H1 (cell line): ENCODE measurements at regions not wholly inside any gene's neighbourhood (a gene's known extent, or its start where the extent isn't known, plus 50 kb on each side); places are given as distances from the start of the nearest gene placed in this dataset.

ENCODE experiments used
- CTCF ChIA-PET: fragments of 300-600 bp; sonication (Branson Sonifier 250); formaldehyde crosslinking; loops from one replicate; lab custom pipeline; 2021; ENCODE audit not compliant: partially characterized antibody; lab: Charles Lee
- POLR2A ChIA-PET: fragments of 300-600 bp; sonication (Branson Sonifier 250); formaldehyde crosslinking; loops from one replicate; lab custom pipeline; 2021; ENCODE audit warnings: inconsistent platforms; ENCODE audit not compliant: partially characterized antibody; lab: Charles Lee
- DNase-seq, 2 experiments: peaks; one replicate each; pipeline versions ENCODE4 v3.0.0 to v3.0.0-alpha.2; 2010 to 2022; ENCODE audit warnings: low spot score in 2 of 2, low read depth in 1 of 2, mixed read lengths in 1 of 2
- FAIRE-seq: peaks from 2 replicates; lab custom pipeline; 2011; peaks lifted over from hg19 to GRCh38; lab: Jason Lieb, UNC
- H2AFZ ChIP-seq: 2 replicates; pipeline ENCODE4 v1.8.1; 2012; ENCODE audit warnings: low read length, inconsistent platforms
- H2AK5ac ChIP-seq: 2 replicates; pipeline ENCODE4 v1.6.1; 2013; ENCODE audit warnings: low read depth, low read length
- H2BK120ac ChIP-seq: replicated peaks from 2 replicates; pipeline ENCODE3; 2013; ENCODE audit warnings: low read depth, low read length, inconsistent platforms
- H2BK12ac ChIP-seq: 2 replicates; pipeline ENCODE4 v1.6.1; 2013; ENCODE audit warnings: low read depth, low read length
- H2BK15ac ChIP-seq: 2 replicates; pipeline ENCODE4 v1.6.1; 2013; ENCODE audit warnings: low read length
- H2BK20ac ChIP-seq: 2 replicates; pipeline ENCODE4 v1.6.1; 2013; ENCODE audit warnings: low read length
- H2BK5ac ChIP-seq: 2 replicates; pipeline ENCODE4 v1.6.1; 2013; ENCODE audit warnings: low read depth, low read length
- H3K14ac ChIP-seq: 2 replicates; pipeline ENCODE4 v1.6.1; 2013; ENCODE audit warnings: inconsistent platforms; ENCODE audit not compliant: insufficient read length
- H3K18ac ChIP-seq: 2 replicates; pipeline ENCODE4 v1.6.1; 2013; ENCODE audit warnings: low read length; ENCODE audit errors: extremely low read depth
- H3K23ac ChIP-seq: 2 replicates; pipeline ENCODE4 v1.6.1; 2013; ENCODE audit warnings: inconsistent platforms; ENCODE audit not compliant: insufficient read length
- H3K23me2 ChIP-seq: 2 replicates; pipeline ENCODE4 v1.6.1; 2013; ENCODE audit warnings: low read depth, low read length
- H3K27ac ChIP-seq: 2 replicates; pipeline ENCODE4 v1.6.1; 2011; ENCODE audit warnings: low read depth, low read length, inconsistent platforms
- H3K27me3 ChIP-seq, 4 experiments: replicated peaks in 1 of 4; 1 replicate in 1 of 4; 2 replicates in 3 of 4; pipeline versions ENCODE4 v1.6.1 to v1.8.1; 2011 to 2013; ENCODE audit warnings: low read length in 3 of 4, mild to moderate bottlenecking in 3 of 4, inconsistent platforms in 2 of 4, mixed read lengths in 2 of 4, moderate library complexity in 1 of 4; ENCODE audit not compliant: control insufficient read depth in 3 of 4, insufficient read depth in 3 of 4; ENCODE audit errors: extremely low read depth in 1 of 4
- H3K36me3 ChIP-seq, 4 experiments: 2 replicates each; pipeline versions ENCODE4 v1.6.1 to v1.8.1; 2011 to 2013; ENCODE audit warnings: mild to moderate bottlenecking in 4 of 4, low read length in 3 of 4, moderate library complexity in 2 of 4, control low read depth in 1 of 4, inconsistent platforms in 1 of 4; ENCODE audit not compliant: insufficient read depth in 4 of 4, control insufficient read depth in 2 of 4
- H3K4ac ChIP-seq: replicated peaks from 2 replicates; pipeline ENCODE3; 2013; ENCODE audit warnings: low read length, low read depth, mixed read lengths, inconsistent platforms; ENCODE audit not compliant: insufficient read length
- H3K4me1 ChIP-seq, 4 experiments: replicated peaks in 1 of 4; 1 replicate in 1 of 4; 2 replicates in 3 of 4; pipeline versions ENCODE4 v1.6.1 to v1.8.1; 2011 to 2013; ENCODE audit warnings: low read length in 3 of 4, inconsistent platforms in 2 of 4, mixed read lengths in 1 of 4; ENCODE audit not compliant: insufficient read depth in 4 of 4, control insufficient read depth in 3 of 4
- H3K4me2 ChIP-seq, 2 experiments: 2 replicates each; pipeline versions ENCODE4 v1.6.1 to v1.8.1; 2011 to 2013; ENCODE audit warnings: low read depth in 2 of 2, low read length in 2 of 2, control low read depth in 1 of 2, inconsistent platforms in 1 of 2, mild to moderate bottlenecking in 1 of 2; ENCODE audit not compliant: insufficient read depth in 1 of 2
- H3K4me3 ChIP-seq, 4 experiments: fragments of 200-600, 300-600 bp in 1 of 4; sonication (generic), shearing (Covaris generic), sonication (Bioruptor Twin) in 1 of 4; 2 replicates each; pipeline versions ENCODE4 v1.5.1 to v1.8.1; 2011 to 2016; ENCODE audit warnings: low read length in 4 of 4, low read depth in 3 of 4, control low read depth in 2 of 4, inconsistent platforms in 2 of 4, mild to moderate bottlenecking in 2 of 4, mixed read lengths in 1 of 4, moderate library complexity in 1 of 4; ENCODE audit not compliant: insufficient read depth in 2 of 4; ENCODE audit errors: extremely low read depth in 1 of 4
- H3K56ac ChIP-seq: replicated peaks from 2 replicates; pipeline ENCODE3; 2013; ENCODE audit warnings: low read depth, mild to moderate bottlenecking, mixed read lengths, low read length, inconsistent platforms; ENCODE audit not compliant: insufficient read length
- H3K79me1 ChIP-seq: 2 replicates; pipeline ENCODE4 v1.6.1; 2013; ENCODE audit warnings: low read depth, low read length, control low read depth
- H3K79me2 ChIP-seq, 2 experiments: 2 replicates each; pipeline versions ENCODE4 v1.6.1 to v1.8.1; 2012 to 2013; ENCODE audit warnings: low read length in 2 of 2, mild to moderate bottlenecking in 2 of 2, inconsistent platforms in 1 of 2; ENCODE audit not compliant: insufficient read depth in 2 of 2, control insufficient read depth in 1 of 2
- H3K9ac ChIP-seq, 4 experiments: replicated peaks in 1 of 4; 1 replicate in 1 of 4; 2 replicates in 3 of 4; pipeline versions ENCODE4 v1.6.1 to v1.8.1; 2011 to 2013; ENCODE audit warnings: low read depth in 3 of 4, low read length in 3 of 4, control low read depth in 2 of 4, mild to moderate bottlenecking in 2 of 4, moderate library complexity in 2 of 4, inconsistent platforms in 1 of 4; ENCODE audit errors: extremely low read depth in 1 of 4
- H3K9me3 ChIP-seq, 2 experiments: 2 replicates each; pipeline versions ENCODE4 v1.6.1 to v1.8.1; 2012 to 2013; ENCODE audit warnings: mild to moderate bottlenecking in 2 of 2, moderate library complexity in 2 of 2, control low read depth in 1 of 2, inconsistent platforms in 1 of 2, low read depth in 1 of 2, low read length in 1 of 2, mixed read lengths in 1 of 2; ENCODE audit not compliant: insufficient read depth in 2 of 2
- H4K20me1 ChIP-seq, 2 experiments: replicated peaks in 1 of 2; 2 replicates each; pipeline versions ENCODE3 to v1.8.1; 2011 to 2013; ENCODE audit warnings: inconsistent platforms in 2 of 2, low read length in 2 of 2, mild to moderate bottlenecking in 1 of 2; ENCODE audit not compliant: insufficient read depth in 2 of 2, control insufficient read depth in 1 of 2
- H4K5ac ChIP-seq: 2 replicates; pipeline ENCODE4 v1.6.1; 2013; ENCODE audit warnings: low read length, low read depth, mixed read lengths, inconsistent platforms; ENCODE audit not compliant: insufficient read length
- H4K8ac ChIP-seq: 2 replicates; pipeline ENCODE4 v1.8.0; 2013; ENCODE audit warnings: mild to moderate bottlenecking, moderate library complexity, low read length, inconsistent platforms; ENCODE audit not compliant: insufficient read depth; ENCODE audit errors: extremely low read depth
- H4K91ac ChIP-seq: replicated peaks from 2 replicates; pipeline ENCODE3; 2013; ENCODE audit warnings: low read length, mixed read lengths, inconsistent platforms; ENCODE audit not compliant: insufficient read length
- ASH2L ChIP-seq: fragments of 200-600, 300-600 bp; sonication (generic); IDR thresholded peaks from one replicate; pipeline ENCODE4 v1.7.1; 2017; ENCODE audit warnings: low read length
- BRCA1 ChIP-seq: IDR thresholded peaks from 2 replicates; pipeline ENCODE4 v1.6.1; 2012; ENCODE audit warnings: low read depth, low read length, improper control_type of control experiment
- CHD1 ChIP-seq: IDR thresholded peaks from 2 replicates; pipeline ENCODE4 v1.6.1; 2012; ENCODE audit warnings: low read depth, low read length, improper control_type of control experiment
- CTBP2 ChIP-seq: IDR thresholded peaks from 2 replicates; pipeline ENCODE4 v1.7.0; 2011; ENCODE audit warnings: borderline replicate concordance, mild to moderate bottlenecking, moderate library complexity, mixed read lengths, low read length; ENCODE audit not compliant: insufficient read depth, insufficient read length
- EGR1 ChIP-seq: IDR thresholded peaks from 2 replicates; pipeline ENCODE4 v1.6.1; 2011; ENCODE audit warnings: low read depth, low read length, borderline replicate concordance
- GABPA ChIP-seq: IDR thresholded peaks from 2 replicates; pipeline ENCODE4 v1.6.1; 2011; ENCODE audit warnings: mild to moderate bottlenecking, low read length, moderate library complexity, borderline replicate concordance; ENCODE audit not compliant: insufficient read depth
- HDAC2 ChIP-seq, 2 experiments: fragments of 300-600 bp in 1 of 2; sonication (generic) in 1 of 2; IDR thresholded peaks; 2 replicates each; pipeline ENCODE4 v1.6.1; 2011 to 2012; ENCODE audit warnings: low read depth in 2 of 2, low read length in 2 of 2, mild to moderate bottlenecking in 2 of 2, moderate library complexity in 2 of 2, borderline replicate concordance in 1 of 2, inconsistent platforms in 1 of 2
- KDM5A ChIP-seq: fragments of 200-600 bp; IDR thresholded peaks from 2 replicates; pipeline ENCODE4 v1.7.1; 2012; ENCODE audit warnings: mild to moderate bottlenecking, low read length, inconsistent platforms, mixed read lengths
- RFX5 ChIP-seq: IDR thresholded peaks from 2 replicates; pipeline ENCODE4 v1.6.1; 2011; ENCODE audit warnings: low read depth, low read length, improper control_type of control experiment, borderline replicate concordance
- SIRT6 ChIP-seq: IDR thresholded peaks from one replicate; pipeline ENCODE4 v1.7.1; 2012; ENCODE audit warnings: low read length, inconsistent platforms
- SP1 ChIP-seq: IDR thresholded peaks from 2 replicates; pipeline ENCODE4 v1.6.1; 2011; ENCODE audit warnings: low read depth, low read length
- SUZ12 ChIP-seq: fragments of 200-600 bp; sonication (generic); IDR thresholded peaks from 2 replicates; pipeline ENCODE4 v1.6.1; 2012; ENCODE audit warnings: mild to moderate bottlenecking, inconsistent platforms, low read length, moderate library complexity, mixed read lengths
- WGBS, 2 experiments: shearing (Covaris generic) in 1 of 2; methylation state at CpG; one replicate each; pipeline versions ENCODE4 v1.1.6 to v1.1.7; 2013 to 2015; ENCODE audit warnings: low lambda C conversion rate in 2 of 2, mixed read lengths in 2 of 2, inconsistent platforms in 1 of 2, low coverage in 1 of 2, missing lambda C conversion rate in 1 of 2; ENCODE audit not compliant: insufficient replicate concordance in 2 of 2, insufficient coverage in 1 of 2, insufficient read length in 1 of 2; ENCODE audit errors: extremely low coverage in 1 of 2, missing lambda C conversion rate in 1 of 2; 5-methylcytosine and 5-hydroxymethylcytosine counted together

DNA sequence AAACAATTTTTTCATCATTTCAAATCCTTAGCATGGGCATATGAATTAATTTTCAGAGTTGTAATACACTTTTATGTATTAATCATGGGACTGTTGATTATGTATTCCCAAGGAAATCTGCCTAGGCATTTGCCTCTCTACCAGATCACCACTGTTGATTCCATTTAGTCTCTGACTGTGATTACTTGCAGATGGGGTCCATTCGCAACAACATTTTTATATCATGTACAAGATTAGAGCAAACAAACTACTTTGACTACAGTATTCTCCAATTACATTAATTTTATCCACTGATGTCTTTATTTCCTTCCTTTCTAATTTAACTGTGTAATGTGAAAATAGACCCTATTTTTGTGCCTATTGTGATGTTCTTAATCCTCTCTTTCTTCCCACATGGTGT, 831.4 kb upstream of the SLC35B3 start:
- H4K8ac ChIP-seq: no peak overlapping the region
- no peak overlapping the region for H3K56ac ChIP-seq
- no peaks in the 10 kb centered on the region for H3K79me1 ChIP-seq
- no peaks in the 10 kb centered on the region for H4K20me1 ChIP-seq
- H2BK5ac ChIP-seq: no peak overlapping the region
- FAIRE-seq (no peak), DNase-seq (no peak)
- no peak overlapping the region for H2BK20ac ChIP-seq
- H3K79me2 ChIP-seq: no peaks in the 10 kb centered on the region
- no peak overlapping the region for H3K27ac ChIP-seq
- no peak for TF ChIP-seq RFX5
- no peak for TF ChIP-seq SUZ12
- no peak for TF ChIP-seq ASH2L
- TF ChIP-seq CTBP2: no peak
- TF ChIP-seq BRCA1: no peak
- TF ChIP-seq CHD1: no peak
- no peak for TF ChIP-seq KDM5A
- no peak for TF ChIP-seq GABPA
- no peak for TF ChIP-seq EGR1
- no peak for TF ChIP-seq SIRT6
- no peak for TF ChIP-seq HDAC2 (IDR thresholded peaks at IDR 0.05; ENCODE audit: borderline replicate concordance in 1 of 2, low read depth in 2 of 2, low read length in 2 of 2)
- TF ChIP-seq SP1: no peak
- H3K4me1 ChIP-seq: no peaks in the 10 kb centered on the region
- H2AK5ac ChIP-seq: no peak overlapping the region
- WGBS, 2 experiments: 100% methylated on average over 1 of the region's 1 CpG; no CpG with 5 or more reads in 1 of the 2 experiments
- H4K5ac ChIP-seq: no peak overlapping the region
- H3K23me2 ChIP-seq: no peaks in the 10 kb centered on the region
- no peak overlapping the region for H3K9ac ChIP-seq
- no peak overlapping the region for H3K4me2 ChIP-seq
- no peak overlapping the region for H3K23ac ChIP-seq
- POLR2A ChIA-PET: no interaction called here
- H2BK12ac ChIP-seq: no peak overlapping the region
- H3K18ac ChIP-seq: no peak overlapping the region
- H3K4me3 ChIP-seq: no peak overlapping the region
- peaks cover under 1 to 3% of the 10 kb centered on the region in 2 experiments; a peak in 1 of 4 replicates for H3K9me3 ChIP-seq
- H2BK15ac ChIP-seq: no peak overlapping the region
- no peak overlapping the region for H4K91ac ChIP-seq
- no peak overlapping the region for H3K4ac ChIP-seq
- H2BK120ac ChIP-seq: no peak overlapping the region
- no peak overlapping the region for H3K14ac ChIP-seq
- H3K36me3 ChIP-seq: no peaks in the 10 kb centered on the region
- no peaks in the 10 kb centered on the region for H3K27me3 ChIP-seq
- CTCF ChIA-PET: no interaction called here
- H2AFZ ChIP-seq: no peak overlapping the region
